Retina (tissue), 1 donor: ENCODE measurements at regions not wholly inside any gene's neighbourhood (a gene's known extent, or its start where the extent isn't known, plus 50 kb on each side); places are given as distances from the start of the nearest gene placed in this dataset.
"Not testable (repeated sequence)": the region's sequence is repeated elsewhere in the genome, so short reads cannot be mapped to it uniquely, and the experiment has no call there.

ENCODE experiments used
- DNase-seq: peaks from one replicate; pipeline ENCODE4 v3.0.0-alpha.2; 2016

- DNase-seq, result peak; percentile 6
These were observed 264.1 kb downstream of the CBLL2 start for GRCh38 chrX:22536746-22537304.

- DNase-seq, result no peak
These were observed 265.9 kb downstream of the CBLL2 start for GRCh38 chrX:22538580-22538979.

DNA sequence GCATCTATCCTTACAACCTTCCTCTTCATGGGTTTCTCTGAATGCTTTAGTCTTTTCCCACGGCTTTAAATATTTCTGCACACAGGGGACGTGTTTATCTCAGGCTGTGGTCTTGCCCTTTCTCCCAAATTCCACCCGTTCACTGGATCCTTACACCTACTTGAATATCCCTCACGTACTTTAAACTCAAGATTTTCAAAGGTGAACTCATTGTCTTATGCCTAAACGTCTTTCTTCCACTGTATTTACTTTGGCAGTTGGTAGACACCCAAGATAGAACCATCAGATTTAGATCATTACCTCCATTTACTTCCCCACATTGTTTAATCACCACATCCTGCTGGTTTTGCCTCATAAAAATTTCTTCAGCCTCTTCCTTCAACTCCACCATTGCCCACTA, 269.2 kb downstream of the CBLL2 start:
- DNase-seq, result no peak

DNA sequence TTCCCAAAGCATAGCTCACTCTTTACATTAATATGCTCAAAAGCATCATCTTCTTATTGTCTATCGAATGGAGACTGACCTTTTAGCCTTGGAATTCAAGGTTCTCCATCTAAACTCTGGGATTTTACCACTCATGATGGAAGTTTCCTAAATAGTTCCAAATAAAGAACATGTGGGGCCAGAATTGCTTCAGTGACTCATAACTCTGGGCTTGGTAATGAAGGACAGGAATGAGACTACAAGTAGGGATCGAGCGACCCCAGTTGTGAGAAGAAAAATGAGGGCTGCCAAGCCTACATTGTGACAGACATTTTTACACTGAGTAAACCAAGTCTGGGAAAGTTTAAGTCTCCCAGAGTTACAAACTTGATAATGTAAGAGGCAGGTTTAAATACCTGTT, 269.9 kb downstream of the CBLL2 start:
- DNase-seq, result no peak

DNA sequence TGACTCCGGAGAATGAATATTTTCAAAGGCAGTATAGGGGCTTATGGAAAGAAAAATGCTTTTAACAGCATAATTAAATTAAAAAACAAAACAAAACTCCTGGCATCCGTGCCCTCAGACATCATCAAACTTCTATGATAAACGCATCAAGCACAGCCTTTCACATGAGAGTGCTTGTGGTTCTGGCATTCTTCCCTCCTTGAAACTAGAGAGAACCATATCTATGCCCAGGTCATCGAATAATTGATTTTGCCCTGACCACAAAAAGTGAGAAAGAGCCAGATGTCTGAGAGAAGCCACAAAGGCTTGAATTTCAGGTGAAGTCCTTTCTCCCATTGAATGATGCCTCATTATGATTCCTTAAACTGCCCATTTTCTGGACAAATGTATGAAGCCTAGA, 286.8 kb downstream of the CBLL2 start:
- no peak for DNase-seq

- no peak for DNase-seq
These were observed 302.6 kb downstream of the CBLL2 start for GRCh38 chrX:22575161-22575845.

- DNase-seq, result no peak
These were observed 304.5 kb downstream of the CBLL2 start for GRCh38 chrX:22577181-22577580.

GRCh38 chrX:22585831-22586230, 313.1 kb downstream of the CBLL2 start:
- DNase-seq, result no peak

DNA sequence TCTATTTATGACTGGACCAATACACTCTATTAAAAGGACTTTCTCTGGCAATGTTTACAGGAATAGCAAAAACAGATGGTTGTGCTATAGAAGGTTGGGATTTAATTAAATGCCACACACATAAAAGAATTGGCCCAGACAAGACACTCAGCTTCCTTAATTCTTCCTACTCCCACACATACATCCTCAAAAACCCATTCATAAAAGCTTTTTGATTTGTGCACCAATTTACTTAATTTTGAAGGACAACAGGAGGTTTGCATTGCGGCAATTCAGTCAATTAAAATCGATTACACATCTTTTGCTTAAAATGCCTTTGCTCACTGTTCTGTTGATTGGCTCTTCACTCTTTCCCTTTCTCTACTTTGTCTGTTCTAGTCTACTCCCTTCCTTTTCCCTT, 317.1 kb downstream of the CBLL2 start:
- no peak for DNase-seq

- peak; percentile 0 for DNase-seq
These were observed 322.1 kb downstream of the CBLL2 start for GRCh38 chrX:22594766-22595165.

- no peak for DNase-seq
These were observed 330.3 kb downstream of the CBLL2 start for GRCh38 chrX:22603060-22603459.

GRCh38 chrX:22609452-22609851, 336.7 kb downstream of the CBLL2 start:
- not testable (repeated sequence) for DNase-seq

GRCh38 chrX:22616867-22617266, 344.2 kb downstream of the CBLL2 start:
- no peak for DNase-seq

GRCh38 chrX:22627576-22627975, 354.9 kb downstream of the CBLL2 start:
- DNase-seq, result no peak

DNA sequence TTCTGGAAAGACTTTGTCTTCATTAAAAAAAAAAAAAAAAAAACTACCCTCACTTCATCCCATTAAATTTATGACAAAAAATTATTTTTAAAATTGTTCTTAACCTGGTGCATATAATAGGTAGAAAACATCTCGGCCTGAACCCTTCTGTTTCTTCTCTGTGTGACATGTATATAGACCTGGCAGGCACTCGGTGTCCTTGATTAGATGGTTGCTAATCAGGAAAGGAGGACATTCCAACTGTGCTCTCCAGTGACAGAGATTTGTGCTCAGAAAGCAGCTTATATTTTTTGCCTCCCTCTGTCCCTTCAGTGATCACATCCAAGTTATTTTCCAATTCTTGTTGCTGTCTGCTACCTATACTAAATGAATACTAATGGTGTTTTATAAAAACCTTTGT, 355.6 kb downstream of the CBLL2 start:
- DNase-seq, result no peak

- no peak for DNase-seq
These were observed 356.5 kb downstream of the CBLL2 start for GRCh38 chrX:22629105-22629725.

GRCh38 chrX:22634083-22634482, 361.4 kb downstream of the CBLL2 start:
- no peak for DNase-seq

DNA sequence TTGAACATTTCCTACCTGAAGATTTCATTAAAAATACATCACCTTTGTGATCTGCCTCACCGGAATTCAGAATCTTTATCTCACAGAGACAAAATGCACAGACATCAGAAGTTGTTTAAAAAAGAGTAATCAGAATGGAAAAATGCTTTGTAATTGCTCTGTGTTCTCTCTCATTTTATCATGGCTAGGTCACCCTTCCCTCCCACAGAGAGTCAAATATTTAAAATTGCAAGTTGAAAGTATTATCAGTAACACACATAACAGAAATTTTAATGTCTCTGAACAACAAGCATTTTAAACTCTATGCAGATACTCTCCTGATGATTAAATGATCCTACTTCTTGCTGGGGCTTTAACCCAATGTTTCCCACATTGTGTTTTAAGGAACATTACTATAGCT, 362.0 kb downstream of the CBLL2 start:
- DNase-seq, result no peak

GRCh38 chrX:22648281-22648680, 351.5 kb upstream of the DDX53 start:
- DNase-seq, result no peak

DNA sequence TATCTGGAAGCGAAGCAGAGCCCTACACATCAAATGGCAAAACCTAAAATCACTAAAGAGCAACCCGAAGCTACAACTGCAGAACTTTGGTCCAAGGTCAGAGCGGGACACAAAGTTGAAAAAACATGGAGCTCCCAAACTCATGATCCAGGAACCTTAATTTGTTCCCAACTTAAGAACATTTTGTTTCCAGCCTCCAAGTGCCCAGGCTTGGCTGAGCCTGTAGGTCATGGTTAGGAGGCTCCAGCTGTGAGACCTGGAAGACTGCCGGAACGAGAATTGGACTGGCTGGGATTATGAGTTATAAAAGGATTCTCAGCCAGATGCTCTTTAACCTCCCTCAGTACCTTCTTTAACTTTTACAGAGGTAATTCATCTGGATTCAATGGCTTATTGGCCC, 349.1 kb upstream of the DDX53 start:
- DNase-seq, result no peak

GRCh38 chrX:22652596-22652995, 347.2 kb upstream of the DDX53 start:
- peak; percentile 31 for DNase-seq

- no peak for DNase-seq
These were observed 339.0 kb upstream of the DDX53 start for GRCh38 chrX:22660756-22661155.

GRCh38 chrX:22662776-22663175, 337.0 kb upstream of the DDX53 start:
- no peak for DNase-seq

GRCh38 chrX:22664826-22665225, 334.9 kb upstream of the DDX53 start:
- DNase-seq, result no peak

- DNase-seq, result no peak
These were observed 333.9 kb upstream of the DDX53 start for GRCh38 chrX:22665818-22666217.
